MV-4-11 (cell line): ENCODE measurements at regions not wholly inside any gene's neighbourhood (a gene's known extent, or its start where the extent isn't known, plus 50 kb on each side); places are given as distances from the start of the nearest gene placed in this dataset.
"Not testable (repeated sequence)": the region's sequence is repeated elsewhere in the genome, so short reads cannot be mapped to it uniquely, and the experiment has no call there.

Source experiments
- DNase-seq: peaks from one replicate; lab custom pipeline; 2025; lab: John Stamatoyannopoulos, UW

GRCh38 chr16:59864981-59865666 lies 1131.0 kb upstream of the GOT2 start:
- no peak for DNase-seq

DNA sequence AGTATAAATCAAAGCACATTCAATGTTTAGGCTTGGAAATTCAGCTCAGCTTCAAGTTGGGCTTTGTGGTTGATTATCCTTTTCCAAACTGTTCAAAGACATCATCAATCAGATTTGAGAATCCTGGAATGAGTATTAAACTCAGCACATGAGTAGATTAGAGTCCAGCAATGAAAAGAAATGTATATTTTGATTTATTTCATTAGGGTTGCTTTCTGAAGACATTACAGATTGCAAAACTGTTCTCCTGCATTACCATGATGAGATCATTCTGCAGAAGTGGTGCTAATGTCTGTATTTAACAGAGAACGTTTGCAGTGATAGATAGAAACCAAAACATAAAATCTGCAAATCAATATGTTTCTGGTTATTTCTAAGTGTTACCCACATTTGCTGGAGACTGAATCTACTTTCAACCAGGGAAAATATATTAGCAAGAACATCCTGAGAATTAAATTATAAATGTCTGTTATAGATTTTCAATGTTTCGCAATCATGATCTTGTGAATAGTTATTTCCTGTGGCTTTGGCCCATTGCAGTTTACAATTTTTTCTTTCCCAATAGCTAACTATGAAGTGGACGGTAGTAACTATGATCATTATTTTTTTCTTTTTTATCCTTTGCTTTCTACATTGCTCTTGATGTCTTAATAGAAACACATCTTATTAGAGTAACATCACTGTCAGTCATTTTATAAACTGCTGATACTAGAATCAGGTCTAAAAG lies 1125.7 kb upstream of the GOT2 start:
- DNase-seq: peak; percentile 45

DNA sequence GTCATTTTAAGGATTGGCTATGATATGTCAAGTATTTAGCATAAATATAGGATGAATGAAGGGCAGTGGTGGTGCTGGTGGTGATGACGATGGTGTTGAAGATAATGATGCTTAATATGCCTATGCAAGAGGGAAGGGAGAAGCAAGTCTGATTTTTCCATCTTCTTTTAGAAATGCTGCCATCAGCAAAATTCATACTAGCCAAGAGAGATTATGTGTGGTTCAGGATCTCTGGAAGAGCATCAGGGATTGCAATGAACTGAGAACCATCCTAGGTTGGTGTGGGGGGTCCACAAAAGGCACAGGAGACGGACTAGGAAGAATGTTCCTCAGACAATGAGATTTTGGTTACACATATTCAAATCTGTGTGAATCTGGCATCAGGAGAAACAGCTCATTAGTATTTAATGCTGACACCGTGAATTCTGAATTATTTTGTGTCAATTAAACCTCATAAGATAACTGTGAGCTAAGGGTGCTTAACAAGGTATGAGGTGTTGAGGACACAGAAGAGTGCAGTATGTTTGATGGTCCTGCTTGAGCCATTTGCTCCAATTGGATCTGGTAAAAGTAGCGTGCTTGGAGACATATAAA lies 1120.8 kb upstream of the GOT2 start:
- no peak for DNase-seq

GRCh38 chr16:59849716-59850115 lies 1115.6 kb upstream of the GOT2 start:
- DNase-seq: no peak

- no peak for DNase-seq
Observed at GRCh38 chr16:59848296-59848695, 1114.2 kb upstream of the GOT2 start.

DNA sequence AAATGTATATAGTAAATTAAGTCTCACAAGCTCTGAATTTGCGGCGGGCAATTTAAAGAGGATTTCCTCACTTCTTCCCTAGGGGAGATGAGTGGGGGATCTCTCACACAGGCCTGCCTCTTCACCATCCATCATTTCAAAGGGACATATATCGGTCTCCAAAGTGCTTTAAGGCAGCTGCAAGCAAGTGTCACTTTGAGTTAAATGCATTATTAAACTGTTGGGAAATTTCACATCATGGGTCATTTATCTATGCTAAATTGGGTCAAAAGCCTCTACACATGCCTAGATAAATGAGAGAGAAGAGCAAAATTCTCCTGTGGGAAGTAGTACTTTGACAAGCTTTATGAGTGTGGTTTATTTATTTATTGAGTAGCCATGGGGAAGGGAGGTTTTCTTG lies 1106.1 kb upstream of the GOT2 start:
- no peak for DNase-seq

DNA sequence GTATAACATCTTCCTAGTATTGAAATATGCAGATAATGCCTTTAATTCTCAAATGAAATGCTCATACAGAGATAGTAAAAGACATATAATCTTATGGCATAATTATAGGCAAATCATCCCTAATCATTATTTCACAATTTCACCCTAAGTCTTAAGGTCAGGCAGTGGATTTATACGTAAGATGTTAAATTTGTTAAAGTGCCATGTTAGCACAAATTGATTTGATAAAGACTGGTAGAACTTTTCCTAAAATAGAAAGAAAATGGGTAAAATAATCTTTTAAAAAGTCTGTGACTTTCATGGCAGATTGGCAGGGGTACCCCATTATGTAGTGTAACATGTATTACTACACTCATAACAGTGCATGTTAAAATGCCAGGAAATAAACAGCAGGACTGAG lies 1092.7 kb upstream of the GOT2 start:
- DNase-seq: no peak

DNA sequence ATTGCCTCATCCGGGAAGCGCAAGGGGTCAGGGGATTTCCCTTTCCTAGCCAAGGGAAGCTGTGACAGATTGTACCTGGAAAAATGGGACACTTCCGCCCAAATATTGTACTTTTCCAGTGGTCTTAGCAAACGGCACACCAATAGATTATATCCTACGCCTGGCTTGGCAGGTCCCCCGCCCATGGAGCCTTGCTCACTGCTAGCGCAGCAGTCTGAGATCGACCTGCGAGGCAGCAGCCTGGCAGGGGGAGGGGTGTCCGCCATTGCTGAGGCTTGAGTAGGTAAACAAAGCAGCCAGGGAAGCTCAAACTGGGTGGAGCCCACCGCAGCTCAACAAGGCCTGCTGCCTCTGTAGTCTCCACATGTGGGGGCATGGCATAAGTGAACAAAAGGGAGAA lies 1075.4 kb upstream of the GOT2 start:
- not testable (repeated sequence) for DNase-seq

GRCh38 chr16:59783191-59783590 lies 1049.1 kb upstream of the GOT2 start:
- no peak for DNase-seq

DNA sequence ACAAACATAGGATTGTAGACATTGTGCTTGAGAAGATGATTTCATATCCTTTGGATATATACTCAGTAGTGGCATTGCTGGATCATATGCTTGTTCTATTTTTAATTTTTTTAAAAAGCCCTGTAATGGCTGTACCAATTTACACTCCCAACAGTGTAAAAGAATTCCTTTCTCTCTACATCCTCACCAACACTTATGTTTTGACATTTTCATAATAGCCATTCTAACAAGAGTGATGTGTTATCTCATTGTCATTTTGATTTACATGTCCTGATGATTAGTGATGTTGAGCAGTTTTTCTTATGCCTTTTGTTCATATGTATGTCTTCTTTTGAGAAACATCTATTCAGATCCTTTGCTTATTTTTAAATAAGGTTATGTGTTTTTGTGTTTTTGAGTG lies 1039.2 kb upstream of the GOT2 start:
- no peak for DNase-seq

GRCh38 chr16:59759296-59759695 lies 1025.2 kb upstream of the GOT2 start:
- DNase-seq: no peak

- DNase-seq: no peak
Observed at GRCh38 chr16:59758848-59759247, 1024.7 kb upstream of the GOT2 start.

- DNase-seq: no peak
Observed at GRCh38 chr16:59754854-59755253, 1020.7 kb upstream of the GOT2 start.

- DNase-seq: no peak
Observed at GRCh38 chr16:59749662-59750336, 1015.7 kb upstream of the GOT2 start.

- DNase-seq: peak; percentile 57
Observed at GRCh38 chr16:59748531-59748930, 1014.4 kb upstream of the GOT2 start.

- DNase-seq: no peak
Observed at GRCh38 chr16:59743504-59743903, 1009.4 kb upstream of the GOT2 start.

- DNase-seq: no peak
Observed at GRCh38 chr16:59740858-59741257, 1006.7 kb upstream of the GOT2 start.

DNA sequence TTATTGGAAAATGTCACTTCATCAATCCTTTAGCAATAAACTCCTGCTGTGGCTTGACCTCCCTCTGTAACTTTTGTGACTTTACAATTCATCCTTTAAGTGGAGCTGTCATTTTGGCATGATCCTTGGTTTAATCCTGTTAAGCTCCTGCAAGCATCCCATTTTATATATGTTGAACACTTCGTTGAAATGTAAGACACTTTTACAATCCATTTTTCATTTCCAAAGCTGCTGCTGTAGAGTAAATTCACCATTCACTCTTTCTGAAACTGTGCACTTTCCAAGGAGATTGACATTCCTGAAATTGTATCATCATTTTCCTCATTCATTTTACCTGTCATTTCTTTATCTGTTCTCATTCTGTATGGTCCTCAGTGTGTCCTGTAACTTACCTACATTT lies 1003.2 kb upstream of the GOT2 start:
- DNase-seq: no peak

DNA sequence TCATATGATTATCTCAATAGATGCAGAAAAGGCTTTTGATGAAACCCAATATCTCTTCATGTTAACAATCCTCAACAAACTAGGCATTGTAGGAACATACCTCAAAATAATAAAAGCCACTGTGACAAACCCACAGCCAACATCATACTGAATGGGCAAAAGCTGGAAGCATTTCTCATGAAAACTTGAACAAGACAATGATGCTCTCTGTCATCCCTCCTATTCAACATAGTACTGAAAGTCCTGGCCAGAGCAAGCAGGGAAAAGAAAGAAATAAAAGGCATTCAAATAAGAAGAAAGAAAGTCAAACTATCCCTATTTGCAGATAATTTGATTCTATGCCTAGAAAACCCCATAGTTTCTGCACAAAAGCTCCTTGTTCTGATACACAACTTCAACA lies 999.2 kb upstream of the GOT2 start:
- no peak for DNase-seq

GRCh38 chr16:59729613-59730012 lies 995.5 kb upstream of the GOT2 start:
- DNase-seq: no peak

- no peak for DNase-seq
Observed at GRCh38 chr16:59719121-59719520, 985.0 kb upstream of the GOT2 start.

DNA sequence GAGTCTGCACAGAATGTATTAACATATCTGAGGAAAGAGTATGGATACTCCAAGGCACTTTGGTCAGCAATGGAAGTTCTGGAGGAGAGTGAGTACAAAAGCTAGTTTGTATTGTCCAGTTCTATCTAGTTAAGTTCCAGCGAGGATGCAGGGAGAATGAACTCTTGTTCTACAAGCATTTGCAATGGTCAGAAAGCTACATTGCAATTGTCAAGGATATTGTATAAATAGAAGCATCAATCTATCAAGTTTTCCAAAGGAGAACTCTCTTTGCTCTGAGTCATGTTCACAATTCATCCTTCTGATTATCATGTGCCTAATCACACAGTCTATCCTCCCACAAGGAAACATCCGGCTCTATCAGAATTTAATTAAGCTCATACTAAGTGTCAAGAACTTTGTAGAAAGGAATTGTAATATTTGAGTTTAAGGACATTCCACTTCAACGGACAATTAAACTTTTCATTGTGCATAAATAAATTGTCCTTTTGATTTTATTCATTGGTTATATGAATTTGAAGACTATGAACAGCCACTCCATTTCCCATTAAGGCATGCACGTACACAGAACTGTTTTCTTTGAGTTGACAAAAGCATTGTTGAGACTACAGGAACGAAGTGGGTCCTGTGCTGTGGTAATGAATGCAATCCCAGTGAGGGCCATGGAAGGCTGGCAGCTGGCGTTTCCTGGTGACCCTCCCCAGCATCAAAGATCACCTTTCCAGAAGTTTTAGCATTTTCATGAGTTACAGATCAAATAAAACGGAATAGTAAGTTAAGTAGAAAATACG lies 973.5 kb upstream of the GOT2 start:
- no peak for DNase-seq
